ENCODE measurements at regions not wholly inside any gene's neighbourhood (a gene's known extent, or its start where the extent isn't known, plus 50 kb on each side); places are given as distances from the start of the nearest gene placed in this dataset.
"Not testable (repeated sequence)": the region's sequence is repeated elsewhere in the genome, so short reads cannot be mapped to it uniquely, and the experiment has no call there.

DNA sequence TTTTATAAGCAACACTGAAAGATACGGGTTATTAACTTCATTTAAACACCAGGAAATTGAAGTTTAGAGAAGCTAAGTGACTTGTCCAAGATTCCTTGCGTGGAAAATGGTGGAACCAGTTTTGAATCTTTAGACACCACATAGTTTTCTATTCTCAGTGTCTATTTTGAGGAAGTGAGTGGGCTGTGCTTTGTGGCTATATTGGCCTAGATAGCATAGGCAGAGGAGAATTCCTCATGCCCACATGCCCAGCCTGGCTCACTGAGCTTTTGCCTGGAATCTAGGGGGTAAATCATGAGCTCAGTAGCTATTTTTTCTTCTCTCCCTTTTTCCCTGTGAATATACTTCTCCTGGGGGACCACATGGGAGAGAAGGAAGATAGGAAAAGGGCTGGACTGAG, 431.3 kb downstream of the HS3ST3B1 start:
- DNase-seq (ENCODE audit: low spot score) = no peak

DNA sequence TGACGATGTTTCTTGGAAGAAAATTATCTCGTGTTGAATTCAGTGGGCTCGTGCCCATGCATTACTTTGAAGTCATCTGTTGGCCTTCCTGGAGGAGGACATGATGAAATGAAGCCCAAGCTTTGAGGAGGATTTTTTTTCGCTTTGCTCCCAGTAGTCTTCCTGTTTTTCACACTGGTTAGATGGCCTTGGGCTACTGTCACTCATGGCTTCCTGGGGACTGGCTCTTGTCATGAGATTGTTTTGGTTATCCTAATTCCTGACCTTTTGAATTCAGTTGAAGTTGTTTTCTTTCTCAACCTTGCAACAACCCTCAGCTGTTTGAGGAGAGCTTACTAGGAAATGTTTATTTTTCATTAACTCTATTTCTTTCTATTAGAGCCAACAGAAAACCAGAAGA, 430.7 kb downstream of the HS3ST3B1 start:
- no peak for DNase-seq (ENCODE audit: low spot score)

DNA sequence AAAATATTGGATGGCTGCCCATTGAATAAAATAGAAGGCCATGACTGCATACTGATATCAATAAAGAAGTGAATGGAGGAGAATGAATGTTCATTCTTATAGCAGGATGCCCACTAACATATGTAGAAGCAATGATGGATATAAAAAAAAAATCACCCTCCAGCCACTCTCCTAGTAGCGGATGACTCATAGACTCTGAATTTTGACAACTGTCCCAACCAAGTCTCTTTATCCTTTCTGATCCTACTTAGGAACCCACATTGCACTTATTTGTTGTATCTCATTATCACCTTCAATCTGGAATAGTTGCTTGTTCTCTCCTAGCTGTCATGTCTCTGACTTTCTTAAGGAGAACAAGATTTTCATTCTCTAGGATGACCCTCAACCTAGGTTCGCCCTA, 429.9 kb downstream of the HS3ST3B1 start:
- DNase-seq (ENCODE audit: low spot score) = no peak

DNA sequence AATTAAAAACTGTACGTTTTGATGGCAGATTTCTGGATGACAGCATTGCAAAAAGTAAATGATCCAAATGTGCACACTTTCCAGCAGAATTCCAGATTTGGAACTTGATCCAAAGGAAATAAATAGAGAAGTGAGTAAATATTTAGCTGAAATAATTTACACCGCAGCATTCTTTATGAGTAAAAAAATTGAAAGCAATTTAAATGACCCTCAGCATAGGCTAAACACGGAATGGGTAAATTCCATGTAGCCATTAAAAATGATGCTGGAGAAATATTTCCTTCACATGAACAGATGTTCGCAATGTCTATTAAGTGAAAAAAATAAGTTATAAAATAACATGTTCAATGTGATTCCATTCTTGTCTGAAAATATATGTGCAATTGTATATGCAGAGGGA, 424.8 kb downstream of the HS3ST3B1 start:
- no peak for DNase-seq (ENCODE audit: low spot score)

DNA sequence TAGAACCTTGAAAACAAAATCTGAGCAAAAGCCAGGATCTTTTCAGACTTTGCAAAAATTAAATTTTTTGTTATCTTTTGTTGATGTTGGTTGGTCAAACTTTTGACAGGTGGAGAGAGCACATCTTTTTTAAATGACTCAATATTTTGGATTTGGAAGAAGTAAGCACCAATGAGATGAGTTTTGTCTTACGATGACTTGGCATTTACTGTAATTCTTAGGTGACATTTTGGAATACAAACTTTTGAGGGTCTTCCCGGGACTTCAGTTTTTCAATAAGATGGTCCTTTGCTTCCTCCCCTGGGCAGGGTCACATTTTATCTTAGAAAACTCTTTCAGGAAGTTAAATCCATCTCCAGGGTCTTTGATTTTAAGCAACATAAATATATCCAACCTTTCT, 423.9 kb downstream of the HS3ST3B1 start:
- DNase-seq (ENCODE audit: low spot score) = no peak

DNA sequence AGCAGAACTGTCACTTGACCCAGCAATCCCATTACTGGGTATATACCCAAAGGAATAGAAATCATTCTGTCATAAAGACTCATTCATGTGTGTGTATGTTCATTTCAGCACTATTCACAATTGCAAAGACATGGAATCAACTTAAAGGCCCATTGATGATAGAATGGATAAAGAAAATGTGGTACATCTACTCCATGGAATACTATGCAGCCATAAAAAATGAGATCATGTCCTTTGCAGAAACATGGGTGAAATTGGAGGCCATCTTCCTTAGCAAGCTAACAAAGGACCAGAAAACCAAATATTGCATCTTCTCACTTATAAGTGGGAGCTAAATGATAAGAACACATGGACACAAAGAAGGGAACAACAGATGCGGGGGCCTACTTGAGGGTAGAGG, 422.5 kb downstream of the HS3ST3B1 start:
- not testable (repeated sequence) for DNase-seq (ENCODE audit: low spot score)

DNA sequence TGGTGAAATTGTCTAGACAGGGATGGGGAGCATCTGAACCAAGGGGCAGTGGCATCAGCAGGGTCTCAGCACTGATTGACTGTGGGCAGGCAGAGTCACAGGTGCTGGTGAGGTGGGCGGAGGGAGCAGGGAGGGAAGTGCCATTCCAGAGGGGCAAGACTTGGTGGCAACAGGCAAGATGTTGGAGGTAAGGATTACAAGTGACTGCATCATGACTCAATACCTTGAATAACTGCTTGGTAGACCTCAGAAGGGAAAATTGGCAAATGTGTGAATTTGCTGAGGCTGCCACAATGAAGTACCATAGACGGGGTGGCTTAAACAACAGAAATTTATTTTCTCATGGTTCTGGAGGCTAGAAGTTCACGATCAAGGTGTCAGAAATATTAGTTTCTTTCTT, 419.1 kb downstream of the HS3ST3B1 start:
- DNase-seq (ENCODE audit: low spot score) = no peak

DNA sequence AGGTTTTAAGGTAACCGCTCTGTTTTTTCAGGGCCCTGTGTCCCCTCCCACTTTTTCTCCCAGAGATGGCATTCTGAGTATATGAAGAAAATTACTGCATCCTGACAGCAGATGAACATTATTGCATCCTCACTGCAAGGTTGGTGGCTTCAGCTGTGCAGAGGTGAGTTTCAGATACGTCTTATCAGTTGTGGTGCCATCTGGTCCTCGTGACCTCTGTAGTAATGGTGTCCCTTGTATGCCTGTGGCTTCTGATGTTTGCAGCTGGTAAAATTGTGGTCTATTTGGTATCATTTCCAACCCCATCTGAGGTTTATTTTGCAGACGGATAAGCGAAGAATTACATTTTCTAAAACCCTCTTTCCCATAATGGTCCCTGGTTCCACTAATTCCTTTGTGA, 417.0 kb downstream of the HS3ST3B1 start:
- no peak for DNase-seq (ENCODE audit: low spot score)

DNA sequence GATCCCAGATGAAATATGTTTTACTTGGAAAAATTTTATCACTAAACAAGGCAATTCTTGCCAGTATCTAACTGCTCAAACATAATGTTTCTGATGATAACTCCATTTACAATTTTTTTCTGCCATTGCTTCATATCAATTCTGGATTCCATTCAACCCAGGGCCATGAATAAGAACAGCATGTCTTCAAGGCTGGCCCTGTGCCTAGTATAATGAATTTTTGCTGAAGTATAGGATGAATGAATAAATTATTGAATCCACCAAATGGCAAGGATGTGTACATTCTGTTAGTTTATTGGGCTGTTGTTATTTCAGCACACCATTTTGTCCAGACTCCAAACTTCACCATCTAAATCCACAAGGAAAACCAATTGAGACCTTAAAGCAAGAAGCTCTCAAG, 414.7 kb downstream of the HS3ST3B1 start:
- DNase-seq (ENCODE audit: low spot score) = no peak

DNA sequence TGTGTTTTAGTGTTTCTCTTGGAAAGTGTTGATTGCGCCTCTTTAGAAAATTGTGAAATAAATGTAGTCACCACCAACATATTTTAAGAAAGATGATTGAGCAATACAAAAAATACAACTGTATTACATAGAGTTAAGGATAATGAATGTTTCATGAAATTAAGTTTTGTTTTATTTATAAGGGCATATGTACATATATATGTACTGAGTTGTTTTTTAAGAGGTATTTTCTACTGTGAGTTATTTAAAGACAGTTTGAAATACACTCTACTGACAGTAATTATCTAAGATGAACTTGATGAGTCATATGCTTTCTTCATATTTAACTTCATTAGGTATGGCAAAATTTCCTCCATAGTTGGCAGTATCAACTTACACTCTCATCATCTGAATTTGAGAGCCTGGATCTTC, 411.7 kb downstream of the HS3ST3B1 start:
- DNase-seq (ENCODE audit: low spot score) = no peak

DNA sequence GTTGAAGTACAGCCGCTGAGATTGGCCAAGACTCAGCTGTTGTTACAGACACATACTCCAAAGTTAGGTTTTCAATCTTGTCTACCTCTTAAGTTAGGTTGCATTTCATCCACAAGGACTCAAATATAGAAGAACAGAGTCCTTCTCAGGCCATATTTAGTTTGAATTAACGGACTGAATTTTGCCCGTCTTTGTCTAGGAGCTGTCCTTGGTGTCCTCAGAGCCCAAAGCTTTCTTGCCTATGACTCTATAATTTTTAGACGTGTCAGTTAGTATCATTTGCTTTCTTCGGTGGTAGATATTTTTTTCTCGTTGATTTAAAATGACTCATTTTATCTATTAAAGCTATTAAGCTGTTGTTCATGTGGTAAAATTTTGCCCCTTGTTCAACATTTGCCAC, 403.2 kb downstream of the HS3ST3B1 start:
- DNase-seq (ENCODE audit: low spot score) = no peak

DNA sequence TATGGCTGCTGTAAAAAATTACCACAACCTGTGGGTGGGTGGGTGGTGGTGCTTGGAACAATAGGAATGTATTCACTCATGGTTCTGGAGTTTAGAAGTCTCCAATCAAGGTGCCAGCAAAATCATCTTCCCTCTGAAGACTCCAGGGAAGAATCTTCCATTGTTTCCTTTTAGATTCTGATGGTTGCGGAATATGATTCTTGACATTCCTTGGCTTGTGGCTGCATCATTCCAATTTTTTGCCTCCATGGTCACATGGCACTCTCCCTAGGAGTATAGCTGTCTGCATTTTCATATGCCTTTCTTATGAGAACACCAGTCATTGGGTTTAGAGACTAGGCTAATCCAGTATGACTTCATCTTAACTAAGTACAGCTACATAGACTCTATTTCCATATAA, 401.0 kb downstream of the HS3ST3B1 start:
- DNase-seq (ENCODE audit: low spot score) = no peak

DNA sequence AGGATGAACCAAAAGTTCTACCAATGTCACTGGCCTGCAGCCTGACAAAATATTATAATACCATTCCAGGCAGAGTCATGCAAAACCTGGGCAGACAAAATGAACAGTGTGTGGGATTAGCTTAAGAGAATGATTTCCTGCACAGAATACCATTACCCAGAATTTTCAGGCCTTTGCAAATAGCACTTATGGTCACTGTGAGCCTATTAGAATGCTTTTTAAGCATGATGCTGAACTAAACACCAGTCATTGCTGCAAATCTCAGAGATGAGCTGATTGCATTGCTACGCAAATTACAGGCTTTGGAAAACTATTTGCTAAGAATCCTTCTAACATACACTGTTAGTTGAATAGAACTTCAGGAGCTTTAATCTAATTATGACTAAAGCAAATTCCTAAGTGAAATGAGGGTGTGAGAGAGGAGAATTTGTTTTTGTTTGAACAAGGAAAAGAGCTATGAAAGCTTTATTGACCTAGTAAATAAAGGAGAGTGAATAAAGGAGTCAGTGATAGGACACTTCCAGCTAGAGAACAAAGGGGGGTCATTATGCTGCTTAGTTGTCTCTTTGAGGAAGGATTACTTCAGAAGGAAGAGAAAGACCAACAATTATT, 398.8 kb downstream of the HS3ST3B1 start:
- no peak for DNase-seq (ENCODE audit: low spot score)

DNA sequence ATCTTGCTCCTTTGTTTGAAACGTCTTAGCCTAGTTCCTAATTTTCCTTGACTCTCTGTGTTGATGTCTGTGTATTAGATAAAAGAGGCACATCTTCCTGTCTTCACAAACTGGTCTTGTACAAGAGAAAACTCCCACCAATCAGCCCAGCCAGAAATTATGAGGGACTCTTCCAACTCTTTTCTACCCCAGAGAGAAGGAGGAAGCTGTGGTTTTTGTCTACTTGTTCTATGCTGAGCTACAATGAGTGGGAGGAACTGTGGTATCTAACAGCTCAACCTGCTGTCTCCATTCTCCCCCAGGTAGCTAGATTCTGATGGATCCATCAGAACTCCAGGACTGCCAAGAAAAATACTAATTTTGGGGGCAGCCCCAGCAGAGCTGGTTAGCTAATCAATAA, 392.5 kb downstream of the HS3ST3B1 start:
- no peak for DNase-seq (ENCODE audit: low spot score)

DNA sequence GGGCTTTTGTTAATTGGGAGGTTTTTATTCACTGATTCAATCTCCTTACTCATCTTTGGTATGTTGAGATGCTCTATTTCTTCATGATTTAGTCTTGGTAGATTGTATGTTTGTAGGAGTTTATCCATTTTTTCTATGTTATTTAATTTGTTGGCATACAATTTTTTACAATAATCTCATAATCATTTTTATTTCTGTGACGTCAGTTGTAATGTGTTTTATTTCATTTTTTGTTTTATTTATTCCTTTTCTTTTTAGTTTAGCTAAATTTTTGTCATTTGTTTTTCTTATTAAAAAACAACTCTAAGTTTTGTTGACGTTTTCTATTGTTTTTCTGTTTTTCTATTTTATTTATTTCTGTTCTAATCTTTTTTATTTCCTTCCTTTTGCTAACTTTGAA, 389.8 kb downstream of the HS3ST3B1 start:
- DNase-seq (ENCODE audit: low spot score) = no peak

DNA sequence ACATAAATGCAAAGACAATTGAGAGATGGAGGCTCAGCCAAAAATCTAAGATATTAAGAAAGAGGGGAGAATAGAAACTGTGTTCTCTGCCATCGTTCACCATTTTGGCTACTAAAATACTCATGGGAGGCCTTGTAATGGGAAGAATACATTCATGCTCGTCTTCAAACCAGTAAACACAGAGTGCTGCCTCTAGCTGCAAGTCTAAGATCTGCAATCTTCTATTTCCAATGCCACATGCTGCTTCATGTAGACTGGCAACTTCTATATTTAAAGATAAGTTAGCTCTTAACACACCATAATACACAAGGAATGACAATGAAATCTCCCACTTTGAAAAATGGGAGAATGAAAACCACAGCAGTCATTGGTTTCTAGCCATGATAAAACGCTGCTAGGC, 387.3 kb downstream of the HS3ST3B1 start:
- no peak for DNase-seq (ENCODE audit: low spot score)

DNA sequence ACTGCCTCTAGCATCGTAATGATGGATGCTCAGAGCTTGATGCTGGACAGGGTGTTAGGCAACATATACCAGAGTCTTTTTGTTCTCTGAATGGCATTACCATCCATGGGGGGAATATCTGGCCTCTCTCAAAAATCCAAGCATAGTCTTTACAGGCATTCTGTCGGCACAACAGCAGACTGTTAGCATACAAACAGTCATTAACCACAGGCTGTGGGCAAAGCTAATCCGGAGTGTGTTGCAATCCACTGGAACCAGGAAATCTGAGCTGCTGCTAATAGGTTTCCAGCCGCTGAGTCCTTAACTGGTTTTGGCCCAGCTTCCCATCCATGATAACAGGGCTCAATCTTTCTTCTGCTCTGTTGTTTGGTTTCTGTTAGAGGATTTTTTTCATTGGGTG, 371.9 kb downstream of the HS3ST3B1 start:
- peak; percentile 65 for DNase-seq (ENCODE audit: low spot score)

DNA sequence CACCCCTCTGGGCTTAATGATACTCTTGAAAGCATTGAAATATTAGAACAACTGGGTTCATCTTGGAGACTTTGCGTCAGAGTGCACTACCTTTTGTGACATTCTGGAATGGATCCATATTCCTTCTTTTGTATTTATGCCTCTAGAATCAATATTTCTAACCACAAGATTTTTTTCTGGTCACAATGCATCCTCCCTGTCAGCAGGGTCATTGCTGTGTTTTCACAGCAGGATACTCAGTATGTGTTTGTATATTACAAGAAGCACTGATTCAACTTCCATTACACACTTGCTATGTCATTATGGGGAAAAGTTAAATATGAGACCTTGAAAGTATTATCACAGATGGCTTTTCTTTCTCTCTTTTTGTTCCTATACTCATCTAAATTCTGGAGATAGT, 370.0 kb downstream of the HS3ST3B1 start:
- no peak for DNase-seq (ENCODE audit: low spot score)

DNA sequence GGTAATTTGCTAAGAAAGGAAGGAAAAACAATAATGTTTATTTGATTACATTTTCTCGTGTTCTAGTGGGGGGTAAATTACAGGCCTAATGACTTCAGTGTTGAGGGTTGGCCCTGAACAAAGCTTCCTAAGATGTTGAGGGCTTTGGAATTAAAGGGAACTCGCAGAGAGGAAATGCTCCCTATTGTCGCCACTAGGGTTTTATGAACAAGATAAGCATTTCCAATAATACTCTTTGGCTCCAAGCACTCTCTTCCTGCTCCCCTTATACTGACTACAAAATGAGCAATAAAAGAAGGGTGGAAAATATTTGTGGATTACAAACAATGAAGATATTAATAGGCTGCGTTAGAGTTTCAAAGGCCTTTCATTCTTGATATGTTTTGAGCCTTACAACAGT, 363.6 kb downstream of the HS3ST3B1 start:
- no peak for DNase-seq (ENCODE audit: low spot score)

DNA sequence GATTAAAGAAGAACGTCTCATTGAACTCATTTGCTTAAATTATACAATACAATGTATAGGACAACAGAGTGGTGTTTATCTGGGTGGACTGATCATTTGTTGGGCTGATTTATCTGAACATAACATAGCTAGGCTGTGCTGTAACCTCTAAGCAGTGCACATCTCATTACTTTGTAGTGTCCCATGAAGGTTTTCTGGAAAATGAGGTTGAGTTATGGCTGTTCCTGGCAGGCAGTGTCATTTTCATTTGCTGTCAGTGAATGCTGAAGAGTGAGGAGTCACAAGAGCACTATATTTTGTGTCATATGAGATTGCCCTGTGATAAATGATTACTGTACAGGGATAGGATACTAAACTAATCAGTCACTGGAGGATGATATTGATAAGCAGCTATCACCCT, 340.2 kb downstream of the HS3ST3B1 start:
- DNase-seq (ENCODE audit: low spot score) = no peak

DNA sequence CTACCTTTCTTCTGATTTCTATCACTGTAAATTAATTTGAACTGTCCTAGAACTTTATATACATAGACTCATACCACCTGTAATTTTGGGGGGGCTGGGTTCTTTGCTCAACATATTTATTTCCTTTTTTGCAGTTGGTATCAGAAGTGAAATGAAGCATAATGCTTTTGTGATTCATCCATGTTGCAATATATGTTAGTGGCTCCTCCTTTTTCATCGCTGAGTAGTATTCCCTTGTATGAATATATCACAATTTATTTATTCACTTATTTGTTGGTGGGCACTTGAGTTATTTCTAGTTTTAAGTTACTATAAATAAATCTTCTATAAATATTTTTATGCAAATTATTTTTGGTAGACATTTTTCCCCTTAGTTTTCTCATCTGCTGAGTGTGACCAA, 336.4 kb downstream of the HS3ST3B1 start:
- no peak for DNase-seq (ENCODE audit: low spot score)

DNA sequence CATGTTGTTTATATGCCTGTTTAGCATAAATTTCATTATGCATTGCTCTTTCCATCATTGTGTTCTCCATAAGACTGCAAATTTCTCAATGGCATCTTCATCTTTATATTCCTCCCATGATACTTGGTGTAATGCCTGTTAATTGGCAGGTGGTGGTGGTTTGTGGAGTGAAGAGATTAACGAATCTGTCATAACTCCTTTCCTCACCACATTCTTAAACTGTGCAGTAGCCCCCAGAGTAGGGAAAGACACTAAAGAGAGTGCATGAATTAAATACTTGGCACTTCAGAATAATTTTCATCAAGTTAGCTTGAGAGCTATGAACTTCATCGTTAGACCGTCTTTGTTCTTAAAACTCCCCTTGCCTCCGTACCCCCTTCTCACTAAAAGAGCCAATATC, 329.7 kb downstream of the HS3ST3B1 start:
- no peak for DNase-seq (ENCODE audit: low spot score)

DNA sequence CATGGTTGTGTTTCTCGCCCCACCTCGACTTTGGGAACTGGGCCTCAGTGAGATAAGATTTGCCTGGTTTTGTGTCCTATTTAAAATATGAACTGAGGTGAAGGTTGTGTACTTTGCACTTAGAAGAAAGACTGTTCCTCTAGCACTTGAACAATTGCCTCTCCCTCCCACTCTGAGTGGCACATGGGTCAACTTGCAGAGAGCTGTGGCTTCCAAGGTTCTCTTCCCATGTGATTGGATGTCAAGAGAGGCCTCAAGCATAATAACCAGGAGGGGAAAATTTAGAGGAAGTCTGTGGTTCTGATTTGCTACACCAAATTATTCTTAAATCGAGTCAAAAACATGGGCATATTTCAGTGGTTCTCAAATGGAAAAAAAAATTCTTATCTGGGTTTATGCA, 329.2 kb downstream of the HS3ST3B1 start:
- DNase-seq (ENCODE audit: low spot score) = no peak

DNA sequence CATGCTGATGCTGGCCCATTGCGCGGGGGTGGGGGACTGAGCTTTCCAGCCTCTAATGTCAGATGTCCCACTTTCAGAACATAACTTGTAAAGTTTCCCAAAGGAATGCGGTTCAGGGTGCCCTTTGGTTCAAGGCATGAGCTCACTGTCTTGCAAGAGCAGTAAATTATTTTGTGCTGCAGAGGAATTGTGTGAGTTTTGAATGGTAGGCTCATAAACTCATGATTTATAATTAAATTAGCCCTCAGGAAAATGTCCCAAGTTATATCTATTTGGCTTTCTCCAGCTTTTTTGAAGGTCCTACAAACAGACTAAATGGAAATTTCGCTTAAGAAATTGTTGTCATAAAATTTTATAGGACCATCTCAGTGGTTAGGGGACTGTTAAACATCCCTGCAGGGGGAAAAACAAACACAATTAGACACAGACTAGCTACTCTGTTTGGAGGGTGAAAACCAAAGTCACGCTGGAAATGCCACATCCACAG, 321.8 kb downstream of the HS3ST3B1 start:
- DNase-seq (ENCODE audit: low spot score) = no peak

Measured in AG08395 (cell line).